A673 (cell line): ENCODE measurements at regions not wholly inside any gene's neighbourhood (a gene's known extent, or its start where the extent isn't known, plus 50 kb on each side); places are given as distances from the start of the nearest gene placed in this dataset.

Experiments used
- BruUV-seq: library from RNA; stranded (reverse); fragments of 400-500 nt; replicated peaks from 2 replicates; lab custom pipeline; 2021; lab: Mats Ljungman, UMichigan
- CTCF ChIA-PET: fragments of 300-600 bp; sonication (Branson Sonifier 250); formaldehyde crosslinking; loops from one replicate; lab custom pipeline; 2022; ENCODE audit warnings: antibody characterized with exemption; lab: Charles Lee
- POLR2A ChIA-PET: fragments of 300-600 bp; sonication (Branson Sonifier 250); formaldehyde crosslinking; loops from one replicate; lab custom pipeline; 2022; ENCODE audit warnings: antibody characterized with exemption; ENCODE audit not compliant: low non-redundant PET; lab: Charles Lee
- DNase-seq: peaks from one replicate; pipeline ENCODE4 v3.0.0-alpha.2; 2015; ENCODE audit warnings: low spot score
- H3K27ac ChIP-seq: fragments of 200-600 bp; sonication (generic); 2 replicates; pipeline ENCODE4 v1.5.1; 2016; ENCODE audit warnings: mixed run types, low read depth, mild to moderate bottlenecking, mixed read lengths, antibody characterized with exemption, low read length; ENCODE audit not compliant: poor library complexity, severe bottlenecking
- H3K27me3 ChIP-seq: fragments of 200-600 bp; sonication (generic); replicated peaks from 2 replicates; pipeline ENCODE4 v1.6.1; 2017; ENCODE audit warnings: mixed run types, low read depth, mild to moderate bottlenecking, mixed read lengths, antibody characterized with exemption, low read length; ENCODE audit not compliant: insufficient read depth, poor library complexity
- H3K36me3 ChIP-seq: fragments of 200-600 bp; sonication (generic); 2 replicates; pipeline ENCODE4 v1.6.1; 2016; ENCODE audit warnings: mixed run types, mild to moderate bottlenecking, mixed read lengths, antibody characterized with exemption, low read length; ENCODE audit not compliant: insufficient read depth, poor library complexity, severe bottlenecking
- H3K4me1 ChIP-seq: fragments of 200-600 bp; sonication (generic); 2 replicates; pipeline ENCODE4 v1.6.1; 2017; ENCODE audit warnings: mixed run types, mild to moderate bottlenecking, mixed read lengths, antibody characterized with exemption, low read length; ENCODE audit not compliant: insufficient read depth, poor library complexity, severe bottlenecking
- H3K4me3 ChIP-seq: fragments of 200-600 bp; sonication (generic); 2 replicates; pipeline ENCODE4 v1.5.1; 2016; ENCODE audit warnings: low read depth, mixed run types, mild to moderate bottlenecking, mixed read lengths, low read length; ENCODE audit not compliant: poor library complexity, severe bottlenecking
- H3K9me3 ChIP-seq: fragments of 200-600 bp; sonication (generic); 2 replicates; pipeline ENCODE4 v1.6.1; 2016; ENCODE audit warnings: mixed run types, low read depth, mild to moderate bottlenecking, mixed read lengths, antibody characterized with exemption, low read length; ENCODE audit not compliant: poor library complexity, severe bottlenecking
- CTCF ChIP-seq: fragments of 300-800, 200-600 bp; sonication (generic); conservative IDR thresholded peaks from 2 replicates; pipeline ENCODE4 v1.5.1; 2017; ENCODE audit warnings: low read depth, mild to moderate bottlenecking, antibody characterized with exemption, low read length, moderate library complexity, mixed read lengths
- EZH2 ChIP-seq: fragments of 200-600 bp; sonication (generic); IDR thresholded peaks from 2 replicates; pipeline ENCODE4 v1.6.1; 2017; ENCODE audit warnings: borderline replicate concordance, low read depth, mild to moderate bottlenecking, mixed read lengths, antibody characterized with exemption, low read length; ENCODE audit not compliant: poor library complexity, severe bottlenecking
- intact Hi-C: fragments of 100-400 bp; cut with micrococcal nuclease; formaldehyde crosslinking; loops from one replicate; pipeline ENCODE4 v1.10.0; 2022; ENCODE audit not compliant: unreplicated experiment

- no TSS peak for BruUV-seq
- no peaks in the 10 kb centered on the region for H3K4me1 ChIP-seq
- ChIA-PET POLR2A (no interaction called here), CTCF (no interaction called here)
- no peak overlapping the region for H3K4me3 ChIP-seq
- intact Hi-C loops, result no loop called here
- no peak for TF ChIP-seq CTCF
- TF ChIP-seq EZH2, result no peak
- no peaks in the 10 kb centered on the region for H3K36me3 ChIP-seq
- no peak for DNase-seq
- H3K27me3 ChIP-seq, result no peaks in the 10 kb centered on the region
- no peak overlapping the region for H3K27ac ChIP-seq
- H3K9me3 ChIP-seq, result no peaks in the 10 kb centered on the region
Measured at GRCh38 chr13:64793131-64793530, 2437.0 kb downstream of the PCDH9 start.

GRCh38 chr13:64791373-64791772, 2438.8 kb downstream of the PCDH9 start:
- ChIA-PET CTCF (no interaction called here), POLR2A (no interaction called here)
- no peak for TF ChIP-seq EZH2
- TF ChIP-seq CTCF, result no peak

GRCh38 chr13:64782466-64782865, 2447.7 kb downstream of the PCDH9 start:
- intact Hi-C loops, result no loop called here
- no TSS peak for BruUV-seq
- CTCF ChIA-PET, result no interaction called here
- no peaks in the 10 kb centered on the region for H3K27me3 ChIP-seq
- no peaks in the 10 kb centered on the region for H3K9me3 ChIP-seq
- no peak for DNase-seq
- no peaks in the 10 kb centered on the region for H3K4me1 ChIP-seq
- TF ChIP-seq EZH2 (no peak), CTCF (no peak)
- POLR2A ChIA-PET, result no interaction called here
- H3K27ac ChIP-seq, result no peak overlapping the region
- no peaks in the 10 kb centered on the region for H3K36me3 ChIP-seq
- H3K4me3 ChIP-seq, result no peak overlapping the region

More at GRCh38 chr13:64791373-64791772, 2438.8 kb downstream of the PCDH9 start:
- no peak overlapping the region for H3K27ac ChIP-seq
- intact Hi-C loops, result no loop called here
- H3K4me1 ChIP-seq, result no peaks in the 10 kb centered on the region
- no peak overlapping the region for H3K4me3 ChIP-seq
- DNase-seq, result no peak
- H3K9me3 ChIP-seq, result no peaks in the 10 kb centered on the region
- no TSS peak for BruUV-seq
- H3K27me3 ChIP-seq, result no peaks in the 10 kb centered on the region
- no peaks in the 10 kb centered on the region for H3K36me3 ChIP-seq
